Neural crest cell (in vitro differentiated cells): ENCODE measurements at regions not wholly inside any gene's neighbourhood (a gene's known extent, or its start where the extent isn't known, plus 50 kb on each side); places are given as distances from the start of the nearest gene placed in this dataset.

Source experiments
- DNase-seq: peaks from one replicate; pipeline ENCODE4 v3.0.0; 2021; ENCODE audit warnings: low read depth, mixed read lengths, low spot score
- H3K27ac Mint-ChIP-seq: one replicate; pipeline ENCODE4 v1.8.0; 2021; ENCODE audit warnings: mild to moderate bottlenecking, mixed read lengths; ENCODE audit not compliant: unreplicated experiment
- H3K27me3 Mint-ChIP-seq: 2 replicates; pipeline ENCODE4 v1.8.0; 2021; ENCODE audit warnings: low read depth, mild to moderate bottlenecking, mixed read lengths
- H3K36me3 Mint-ChIP-seq: 2 replicates; pipeline ENCODE4 v1.8.0; 2021; ENCODE audit warnings: low read depth, mild to moderate bottlenecking, mixed read lengths
- H3K4me1 Mint-ChIP-seq: 2 replicates; pipeline ENCODE4 v1.8.0; 2021; ENCODE audit warnings: mixed read lengths
- H3K4me3 Mint-ChIP-seq: one replicate; pipeline ENCODE4 v1.8.0; 2021; ENCODE audit warnings: mild to moderate bottlenecking, mixed read lengths
- H3K9me3 Mint-ChIP-seq: 2 replicates; pipeline ENCODE4 v1.8.0; 2021; ENCODE audit warnings: mixed read lengths
- TF ChIP-seq, protein P1 (sequence below): fragments of 200-600 bp; sonication (generic); conservative IDR thresholded peaks from 2 replicates; pipeline ENCODE4 v1.5.0; 2021; ENCODE audit warnings: antibody characterized with exemption, mild to moderate bottlenecking

DNA sequence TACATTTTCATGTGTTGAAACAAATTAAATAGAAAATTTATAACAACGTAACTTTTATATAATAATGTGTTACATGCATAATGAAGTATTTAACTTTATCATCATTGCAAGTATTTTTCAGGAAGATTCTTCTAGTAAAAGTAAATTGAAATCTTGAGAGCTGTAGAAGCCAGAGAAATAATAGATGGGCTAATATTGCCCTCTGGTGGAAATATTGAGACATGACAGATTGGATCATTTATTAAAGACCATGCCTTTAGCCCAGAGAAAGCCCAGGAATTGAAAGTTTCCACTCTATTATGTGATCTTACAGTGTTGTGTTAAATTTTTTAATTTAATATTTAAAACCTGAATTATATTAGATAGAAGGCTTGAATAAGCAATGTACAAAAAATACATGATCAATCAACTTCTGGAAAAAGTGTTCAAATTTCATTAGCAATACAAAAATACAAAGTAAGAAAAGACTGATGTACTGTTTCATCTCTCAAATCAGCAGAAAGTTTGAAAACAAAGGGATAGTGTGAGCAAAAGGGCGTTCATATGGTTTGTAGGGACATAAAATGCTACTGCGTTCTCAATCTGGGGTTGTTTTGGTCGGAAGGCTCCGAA lies 52.7 kb upstream of the SPTSSB start:
- Mint-ChIP-seq H3K9me3 (no peaks in the 10 kb centered on the region), H3K27ac (peak overlapping the region; percentile 79)
- TF ChIP-seq, protein P1, sequence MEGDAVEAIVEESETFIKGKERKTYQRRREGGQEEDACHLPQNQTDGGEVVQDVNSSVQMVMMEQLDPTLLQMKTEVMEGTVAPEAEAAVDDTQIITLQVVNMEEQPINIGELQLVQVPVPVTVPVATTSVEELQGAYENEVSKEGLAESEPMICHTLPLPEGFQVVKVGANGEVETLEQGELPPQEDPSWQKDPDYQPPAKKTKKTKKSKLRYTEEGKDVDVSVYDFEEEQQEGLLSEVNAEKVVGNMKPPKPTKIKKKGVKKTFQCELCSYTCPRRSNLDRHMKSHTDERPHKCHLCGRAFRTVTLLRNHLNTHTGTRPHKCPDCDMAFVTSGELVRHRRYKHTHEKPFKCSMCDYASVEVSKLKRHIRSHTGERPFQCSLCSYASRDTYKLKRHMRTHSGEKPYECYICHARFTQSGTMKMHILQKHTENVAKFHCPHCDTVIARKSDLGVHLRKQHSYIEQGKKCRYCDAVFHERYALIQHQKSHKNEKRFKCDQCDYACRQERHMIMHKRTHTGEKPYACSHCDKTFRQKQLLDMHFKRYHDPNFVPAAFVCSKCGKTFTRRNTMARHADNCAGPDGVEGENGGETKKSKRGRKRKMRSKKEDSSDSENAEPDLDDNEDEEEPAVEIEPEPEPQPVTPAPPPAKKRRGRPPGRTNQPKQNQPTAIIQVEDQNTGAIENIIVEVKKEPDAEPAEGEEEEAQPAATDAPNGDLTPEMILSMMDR, result peak; percentile 94

DNA sequence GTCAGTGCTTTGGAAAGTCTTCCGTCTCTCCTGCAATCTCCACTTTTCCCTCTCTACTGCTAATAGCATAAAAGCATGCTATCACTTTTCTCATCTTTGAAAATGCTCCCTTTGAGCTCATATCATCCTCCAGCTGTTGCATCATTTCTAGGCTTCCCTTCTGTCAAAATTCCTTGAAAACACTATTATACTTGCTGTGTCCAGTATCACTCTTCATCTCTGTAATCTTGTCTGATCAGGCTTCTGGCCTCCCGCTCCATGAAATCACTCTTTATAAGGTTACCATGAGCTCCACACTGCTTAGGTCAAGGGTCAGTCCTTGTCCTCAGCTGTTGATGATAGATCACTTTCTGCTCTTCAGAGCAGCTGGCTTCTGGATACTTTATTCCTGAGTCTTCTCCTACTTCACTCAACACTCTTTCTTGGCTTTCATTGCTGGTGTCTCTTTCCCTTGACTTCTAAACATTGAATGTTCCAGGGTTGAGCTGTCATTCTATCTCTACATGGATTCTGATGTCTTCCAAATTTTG lies 50.9 kb upstream of the SPTSSB start:
- TF ChIP-seq, protein P1, result no peak
- H3K27ac Mint-ChIP-seq, result no peak overlapping the region
- no peak for DNase-seq
- H3K27me3 Mint-ChIP-seq, result no peaks in the 10 kb centered on the region
- H3K36me3 Mint-ChIP-seq, result no peaks in the 10 kb centered on the region
- H3K4me1 Mint-ChIP-seq, result peaks cover 23% of the 10 kb centered on the region
- H3K4me3 Mint-ChIP-seq, result no peak overlapping the region
- H3K9me3 Mint-ChIP-seq, result no peaks in the 10 kb centered on the region

More for the DNA sequence above, 52.7 kb upstream of the SPTSSB start:
- Mint-ChIP-seq H3K27me3 (no peaks in the 10 kb centered on the region), H3K4me1 (peaks cover 24% of the 10 kb centered on the region), H3K36me3 (no peaks in the 10 kb centered on the region), H3K4me3 (no peak overlapping the region)
- no peak for DNase-seq
